GM18861 (cell line): ENCODE measurements at regions not wholly inside any gene's neighbourhood (a gene's known extent, or its start where the extent isn't known, plus 50 kb on each side); places are given as distances from the start of the nearest gene placed in this dataset.
A peak's percentile ranks its signal among the peaks of the same experiment; 100 is the strongest.
"Not testable (repeated sequence)": the region's sequence is repeated elsewhere in the genome, so short reads cannot be mapped to it uniquely, and the experiment has no call there.

Experiments used
- ATAC-seq: cut with Tn5 transposase; IDR thresholded peaks from one replicate; pipeline ENCODE4 v1.9.1; 2021; ENCODE audit not compliant: unreplicated experiment

DNA sequence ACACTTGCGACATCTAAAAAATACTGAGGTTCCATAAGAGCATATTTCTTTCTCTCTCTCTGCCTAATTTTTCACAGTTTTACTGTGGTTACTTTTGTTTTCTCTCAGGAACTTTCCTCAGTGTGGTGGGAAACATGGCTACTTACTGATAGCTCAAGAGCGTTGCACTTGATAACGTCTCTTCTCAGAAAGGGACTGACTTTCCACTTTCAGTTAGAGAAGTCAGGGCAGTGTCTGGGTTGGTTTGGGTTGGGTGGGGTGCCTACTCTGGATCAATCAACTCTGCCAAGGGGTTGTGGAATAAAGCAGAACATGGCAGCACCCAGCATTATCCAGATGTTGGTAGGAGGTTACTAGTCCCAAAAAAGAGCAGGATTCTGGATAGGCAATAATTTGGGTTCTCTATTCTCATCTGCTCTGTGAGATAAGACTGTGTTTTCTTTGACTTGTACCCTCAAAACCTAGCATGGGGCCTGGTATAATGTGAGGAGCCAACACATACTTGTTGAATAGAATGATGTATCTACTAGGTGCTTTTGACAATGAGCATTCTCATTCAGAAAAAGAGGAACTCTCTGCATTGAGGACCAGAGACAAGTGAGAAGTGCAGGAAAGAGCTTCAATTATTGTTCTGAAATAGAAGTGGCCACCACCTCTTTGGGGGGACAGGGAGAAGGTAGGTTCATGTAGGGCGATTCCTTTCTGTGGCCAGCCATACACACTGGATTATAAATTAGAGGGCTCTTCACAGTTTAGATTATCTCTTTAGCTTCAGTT, 315.7 kb downstream of the REEP3 start:
- no peak for ATAC-seq

GRCh38 chr10:63841761-63842160, 320.6 kb downstream of the REEP3 start:
- no peak for ATAC-seq

GRCh38 chr10:63843107-63843506, 321.9 kb downstream of the REEP3 start:
- ATAC-seq, result no peak

DNA sequence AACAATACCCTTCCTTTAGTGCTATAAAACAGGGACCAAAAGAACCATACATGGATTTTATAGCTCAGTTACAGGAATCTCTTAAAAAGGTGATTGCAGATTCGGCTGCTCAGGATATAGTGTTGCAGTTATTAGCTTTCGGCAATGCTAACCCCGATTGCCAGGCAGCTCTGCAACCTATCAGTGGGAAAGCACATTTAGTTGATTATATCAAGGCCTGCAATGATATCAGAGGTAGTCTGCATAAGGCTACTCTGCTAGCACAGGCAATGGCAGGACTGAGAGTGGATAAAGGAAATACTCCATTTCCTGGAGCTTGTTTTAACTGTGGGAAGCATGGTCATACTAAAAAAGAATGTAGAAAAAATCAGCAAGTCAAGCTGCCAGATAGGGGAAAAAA, 327.7 kb downstream of the REEP3 start:
- not testable (repeated sequence) for ATAC-seq

DNA sequence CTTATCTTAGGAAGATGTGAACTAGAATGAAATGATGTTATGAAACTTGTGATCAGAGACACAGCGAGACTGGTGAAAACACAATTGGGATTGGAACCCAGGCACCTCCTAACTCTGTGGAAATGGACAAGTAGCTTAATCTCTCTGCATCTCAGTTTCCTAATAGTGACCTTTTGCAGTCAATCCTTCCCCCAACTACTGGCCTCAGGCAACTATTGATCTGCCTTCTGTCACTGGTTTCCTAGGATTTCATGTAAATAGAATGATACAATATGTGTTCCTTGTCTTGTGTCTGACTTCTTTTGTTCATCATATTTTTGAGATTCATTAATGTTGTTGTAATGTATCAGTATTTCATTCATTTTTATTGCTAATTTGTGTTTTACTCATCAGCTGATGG, 341.7 kb downstream of the REEP3 start:
- no peak for ATAC-seq

- no peak for ATAC-seq
These were observed 344.0 kb downstream of the REEP3 start for GRCh38 chr10:63865210-63865609.

DNA sequence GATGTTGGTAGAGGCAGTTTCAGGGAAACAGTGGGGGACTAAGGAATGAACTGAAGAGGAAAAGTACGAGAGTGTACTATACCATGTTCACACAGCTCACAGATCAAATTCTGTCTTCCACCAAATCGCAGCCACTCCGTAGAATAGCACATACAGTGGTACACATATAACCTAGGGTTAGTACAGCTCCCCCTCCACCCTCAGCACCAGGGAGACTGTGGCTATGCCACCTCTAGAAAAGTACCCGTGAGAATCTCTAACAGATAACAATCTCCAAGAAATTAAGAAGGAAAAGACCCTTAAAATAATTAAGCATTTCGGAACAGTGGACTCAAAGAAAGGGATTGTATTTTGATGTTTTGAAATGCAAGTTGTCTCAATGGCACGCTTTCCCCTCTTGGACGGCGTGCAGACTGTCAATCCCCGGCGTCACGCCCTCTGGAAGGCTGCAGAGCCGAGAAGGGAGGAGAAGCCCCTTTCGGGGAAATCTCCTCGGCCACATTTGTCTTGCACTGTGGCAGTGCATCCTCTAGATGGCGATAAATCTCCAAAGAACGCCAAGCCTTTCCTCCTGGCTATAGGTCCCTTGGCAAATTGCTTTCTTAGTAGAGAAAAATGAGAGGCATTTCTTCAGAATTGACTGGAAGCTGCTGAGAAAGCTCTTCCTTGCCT, 345.0 kb downstream of the REEP3 start:
- ATAC-seq, result peak; percentile 71

DNA sequence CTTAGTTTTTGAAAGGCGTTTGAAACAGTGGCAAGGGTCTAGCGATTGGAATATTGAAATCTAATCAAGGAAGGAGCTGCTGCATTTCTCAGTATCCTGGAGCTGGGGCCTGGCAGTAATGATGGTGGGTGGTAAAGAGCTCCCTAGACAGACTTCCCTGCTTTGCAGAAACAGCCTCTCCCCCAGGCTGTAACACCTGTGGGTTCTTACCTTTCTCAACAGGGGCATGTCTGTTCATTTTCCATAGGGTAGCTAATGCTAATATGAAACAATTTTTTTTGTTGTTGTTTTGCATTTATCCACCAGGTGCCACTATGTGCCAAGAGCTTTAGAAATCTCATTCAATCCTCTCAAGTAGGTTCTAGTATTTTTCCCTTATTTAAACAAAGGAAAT, 345.5 kb downstream of the REEP3 start:
- ATAC-seq, result peak; percentile 56

DNA sequence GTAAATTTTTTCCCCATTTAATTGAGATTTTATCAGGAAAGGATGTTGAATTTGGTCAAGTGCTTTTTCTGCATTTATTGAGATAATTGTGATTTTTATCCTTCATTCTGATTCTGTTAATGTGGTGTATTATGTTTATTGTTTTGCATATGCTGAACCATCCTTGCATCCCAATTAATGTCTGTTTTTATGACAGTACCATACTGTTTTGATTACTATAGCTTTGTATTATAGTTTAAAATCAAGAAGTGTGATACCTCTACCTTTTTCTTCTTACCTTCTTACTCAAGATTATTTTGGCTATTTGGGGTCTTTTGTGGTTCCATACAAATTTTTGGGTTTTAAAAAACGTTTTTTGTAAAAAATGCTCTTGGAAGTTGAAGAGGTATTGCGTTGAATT, 357.2 kb downstream of the REEP3 start:
- ATAC-seq, result no peak

GRCh38 chr10:63883861-63884260, 362.7 kb downstream of the REEP3 start:
- ATAC-seq, result no peak

- no peak for ATAC-seq
These were observed 363.2 kb downstream of the REEP3 start for GRCh38 chr10:63884426-63884825.

GRCh38 chr10:63885156-63885555, 364.0 kb downstream of the REEP3 start:
- ATAC-seq, result no peak

DNA sequence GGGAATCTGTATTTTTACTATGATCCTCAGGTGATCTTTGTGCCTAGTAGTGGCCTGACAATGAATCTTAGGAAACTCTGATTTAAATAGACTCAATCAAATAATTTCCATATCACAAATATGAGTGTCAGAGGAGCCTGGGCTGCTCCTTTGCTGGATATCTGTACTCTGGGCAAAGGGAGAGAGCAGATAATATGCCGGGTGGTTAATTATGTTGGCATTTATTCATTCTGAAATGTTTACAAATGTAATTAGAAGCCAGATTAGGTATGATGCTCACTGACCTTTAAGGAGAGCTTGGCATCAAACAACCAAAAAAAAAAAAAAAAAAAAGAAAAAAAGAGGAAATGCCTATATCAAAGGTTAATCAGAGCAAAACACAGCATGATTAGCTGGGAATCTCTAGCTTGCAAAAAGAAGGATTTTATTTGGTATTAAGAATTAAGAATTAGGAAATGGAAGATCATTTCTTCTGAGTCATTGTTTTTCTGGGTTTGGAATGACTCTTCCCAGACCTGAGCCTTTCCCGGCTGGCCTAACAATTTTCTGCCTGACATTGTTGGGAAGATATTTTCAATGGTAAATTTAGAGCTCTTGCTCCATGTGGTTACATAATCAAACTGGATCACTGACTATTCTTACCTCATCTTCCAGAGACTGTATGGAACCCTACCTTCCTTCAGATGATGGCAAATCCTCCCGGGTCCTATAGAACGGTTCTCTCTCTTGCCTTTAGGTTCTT, 365.3 kb downstream of the REEP3 start:
- ATAC-seq, result no peak

- ATAC-seq, result no peak
These were observed 365.9 kb downstream of the REEP3 start for GRCh38 chr10:63887023-63887589.

DNA sequence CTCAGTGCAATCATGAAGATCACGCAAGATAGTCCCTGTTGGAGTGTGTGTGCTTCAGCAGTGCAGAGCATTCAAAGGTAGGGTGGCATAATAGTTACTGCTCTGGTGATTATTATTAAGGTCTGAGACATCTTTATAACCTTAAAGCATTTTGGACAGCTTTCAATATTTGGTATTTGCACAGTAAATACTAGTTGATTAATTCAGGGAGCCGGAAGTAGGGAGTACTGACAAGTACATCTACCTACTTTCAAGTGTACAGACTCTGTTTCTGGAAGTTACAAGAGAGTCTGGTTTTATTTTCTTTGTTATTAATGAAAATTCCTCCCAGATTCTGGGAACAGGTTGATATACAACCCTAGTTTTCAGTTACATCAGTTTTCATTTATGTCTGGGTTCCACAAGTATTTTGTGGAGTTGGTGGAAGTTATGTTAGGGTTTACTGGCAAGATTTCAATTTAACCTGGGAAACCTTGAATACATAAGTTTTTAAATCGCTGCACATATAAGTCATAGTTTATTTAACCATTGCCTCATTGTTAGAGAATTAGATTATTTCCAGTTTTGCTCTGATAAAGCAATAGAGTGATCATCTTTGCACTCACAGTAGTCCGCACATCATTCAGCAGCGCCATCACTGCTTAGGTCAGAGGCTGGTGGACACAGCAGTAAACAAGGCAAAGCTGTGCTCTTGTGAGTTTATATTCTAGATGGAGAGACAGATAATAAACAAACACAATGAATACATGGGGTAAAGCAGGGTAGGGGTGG, 366.6 kb downstream of the REEP3 start:
- ATAC-seq, result no peak

DNA sequence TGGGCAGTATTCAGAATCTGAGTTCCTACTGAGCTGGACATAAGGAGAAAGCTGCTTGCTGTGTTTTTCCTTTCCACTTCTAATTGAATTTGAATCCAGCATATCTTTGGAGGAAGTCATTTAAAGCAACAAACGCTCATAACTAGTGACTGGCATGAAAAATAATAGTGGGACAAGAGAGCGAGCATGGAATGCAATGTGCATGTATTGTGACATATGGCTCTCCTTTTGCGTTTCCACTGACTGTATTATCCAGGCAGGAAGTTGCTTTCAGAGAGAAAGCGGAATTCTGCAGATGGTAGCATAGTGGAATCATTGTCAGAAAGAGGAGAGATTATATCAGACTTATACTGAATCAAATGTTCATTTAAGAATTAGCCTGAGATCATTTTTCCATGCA, 368.6 kb downstream of the REEP3 start:
- no peak for ATAC-seq

DNA sequence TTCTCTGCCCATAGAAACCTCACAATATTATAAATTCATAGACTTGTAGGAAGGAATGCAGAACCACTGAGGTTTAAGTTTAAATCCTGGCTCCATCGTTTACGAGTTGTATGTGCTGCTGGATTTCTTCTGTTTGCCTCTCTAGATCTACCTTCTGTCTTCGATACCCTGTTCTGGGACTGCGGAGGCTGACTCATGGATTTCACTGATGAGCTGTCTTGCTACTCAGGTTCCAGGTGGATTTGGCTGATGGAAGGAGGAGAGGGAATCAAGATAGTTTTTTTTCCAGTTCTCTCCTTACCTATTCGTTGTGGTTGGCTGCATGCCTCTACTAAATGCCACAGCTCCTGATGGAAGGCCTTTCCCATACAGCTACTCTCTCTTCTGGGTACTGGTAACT, 375.8 kb downstream of the REEP3 start:
- no peak for ATAC-seq

DNA sequence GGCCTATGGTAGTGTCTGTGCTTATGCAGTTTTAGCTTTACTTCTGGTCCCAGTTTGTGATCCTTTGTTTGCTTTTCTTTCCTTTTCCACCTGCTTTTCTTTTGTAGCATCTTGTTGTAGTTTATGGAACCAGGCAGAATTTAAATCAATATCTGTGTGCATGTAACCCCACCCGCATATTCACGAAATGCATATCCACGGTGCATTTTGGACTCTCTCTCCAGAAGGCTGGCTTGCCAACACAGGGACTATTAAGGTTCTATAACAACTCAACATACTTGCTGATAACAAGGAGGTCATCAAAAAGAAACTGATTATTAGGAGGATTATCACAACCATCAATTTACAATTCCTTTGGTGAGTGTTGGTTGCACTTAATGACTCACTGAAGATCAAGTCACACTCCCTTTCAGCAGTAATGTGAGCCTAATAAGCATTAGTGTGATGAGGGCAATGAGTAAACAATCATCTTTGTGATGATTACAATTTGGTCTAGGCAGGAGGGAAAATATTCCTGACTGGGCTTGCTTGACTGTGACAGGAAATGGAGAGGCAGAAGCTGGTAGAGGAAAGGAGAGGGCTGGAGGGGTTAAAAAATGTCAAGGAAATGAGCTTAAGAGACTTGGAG, 378.6 kb downstream of the REEP3 start:
- ATAC-seq, result no peak

- ATAC-seq, result no peak
These were observed 380.0 kb downstream of the REEP3 start for GRCh38 chr10:63901228-63901627.

GRCh38 chr10:63901881-63902280, 380.7 kb downstream of the REEP3 start:
- ATAC-seq, result no peak
